ENCODE measurements at regions not wholly inside any gene's neighbourhood (a gene's known extent, or its start where the extent isn't known, plus 50 kb on each side); places are given as distances from the start of the nearest gene placed in this dataset.
A peak's percentile ranks its signal among the peaks of the same experiment; 100 is the strongest.

GRCh38 chr14:84959851-84960520, 570.0 kb upstream of the FLRT2 start:
- DNase-seq (ENCODE audit: low read depth) (no peak), FAIRE-seq (no peak)
- H3K4me3 ChIP-seq (ENCODE audit: low read depth, low read length): no peak overlapping the region
- no peak for TF ChIP-seq CTCF (IDR thresholded peaks at IDR 0.05; ENCODE audit: insufficient read depth, low read length, severe bottlenecking)
- H3K36me3 ChIP-seq (ENCODE audit: control insufficient read depth, insufficient read depth, low read length): no peaks in the 10 kb centered on the region
- no peaks in the 10 kb centered on the region for H3K27me3 ChIP-seq (ENCODE audit: control insufficient read depth, insufficient read depth, low read length)

GRCh38 chr14:84961637-84962036, 568.3 kb upstream of the FLRT2 start:
- no peak overlapping the region for H3K4me3 ChIP-seq (ENCODE audit: low read depth, low read length)
- H3K36me3 ChIP-seq (ENCODE audit: control insufficient read depth, insufficient read depth, low read length): no peaks in the 10 kb centered on the region
- FAIRE-seq: no peak
- DNase-seq (ENCODE audit: low read depth): no peak
- TF ChIP-seq CTCF (IDR thresholded peaks at IDR 0.05; ENCODE audit: insufficient read depth, low read length, severe bottlenecking): no peak
- no peaks in the 10 kb centered on the region for H3K27me3 ChIP-seq (ENCODE audit: control insufficient read depth, insufficient read depth, low read length)

- DNase-seq (ENCODE audit: low read depth) (no peak), FAIRE-seq (no peak)
- Histone ChIP-seq H3K27me3 (ENCODE audit: control insufficient read depth, insufficient read depth, low read length) (no peaks in the 10 kb centered on the region), H3K36me3 (ENCODE audit: control insufficient read depth, insufficient read depth, low read length) (no peaks in the 10 kb centered on the region), H3K4me3 (ENCODE audit: low read depth, low read length) (no peak overlapping the region)
- no peak for TF ChIP-seq CTCF (IDR thresholded peaks at IDR 0.05; ENCODE audit: insufficient read depth, low read length, severe bottlenecking)
These were observed 566.4 kb upstream of the FLRT2 start for GRCh38 chr14:84963518-84963917.

GRCh38 chr14:84965279-84965678, 564.7 kb upstream of the FLRT2 start:
- no peak overlapping the region for H3K4me3 ChIP-seq (ENCODE audit: low read depth, low read length)
- no peak for TF ChIP-seq CTCF (IDR thresholded peaks at IDR 0.05; ENCODE audit: insufficient read depth, low read length, severe bottlenecking)
- DNase-seq (ENCODE audit: low read depth): no peak
- no peaks in the 10 kb centered on the region for H3K27me3 ChIP-seq (ENCODE audit: control insufficient read depth, insufficient read depth, low read length)
- no peak for FAIRE-seq
- H3K36me3 ChIP-seq (ENCODE audit: control insufficient read depth, insufficient read depth, low read length): no peaks in the 10 kb centered on the region

DNA sequence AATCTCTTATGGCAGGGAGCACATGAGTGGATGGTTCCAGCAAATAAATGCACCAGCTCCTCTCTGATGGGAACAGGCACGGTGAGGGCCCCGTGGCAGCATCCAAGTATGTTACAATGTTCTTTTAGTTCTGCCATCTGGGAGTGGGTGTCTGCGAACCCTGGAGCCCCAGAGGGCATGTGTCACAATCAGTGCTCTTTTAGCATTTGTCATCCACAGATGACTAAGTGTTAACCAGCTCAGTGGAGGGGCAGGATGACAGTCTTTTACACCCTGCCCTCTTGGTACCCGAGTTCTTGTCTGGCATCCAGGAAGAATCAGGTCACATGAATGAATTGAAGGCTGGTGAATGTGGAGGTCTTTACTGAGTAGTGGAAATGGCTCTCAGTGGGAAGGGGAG, 560.4 kb upstream of the FLRT2 start:
- DNase-seq (ENCODE audit: low read depth): peak; percentile 82
- no peak for TF ChIP-seq CTCF (IDR thresholded peaks at IDR 0.05; ENCODE audit: insufficient read depth, low read length, severe bottlenecking)
- FAIRE-seq: no peak

More for the DNA sequence above, 560.4 kb upstream of the FLRT2 start:
- Histone ChIP-seq H3K36me3 (ENCODE audit: control insufficient read depth, insufficient read depth, low read length) (no peaks in the 10 kb centered on the region), H3K4me3 (ENCODE audit: low read depth, low read length) (no peak overlapping the region), H3K27me3 (ENCODE audit: control insufficient read depth, insufficient read depth, low read length) (no peaks in the 10 kb centered on the region)
